Activated effector memory CD4-positive, alpha-beta T cell treated with anti-CD3 and anti-CD28 coated beads, Interleukin-2, amount 50 U/mL, for 16 hours (primary cell): ENCODE measurements at regions not wholly inside any gene's neighbourhood (a gene's known extent, or its start where the extent isn't known, plus 50 kb on each side); places are given as distances from the start of the nearest gene placed in this dataset.
"Not testable (repeated sequence)": the region's sequence is repeated elsewhere in the genome, so short reads cannot be mapped to it uniquely, and the experiment has no call there.

Experiments
- DNase-seq: peaks from one replicate; pipeline ENCODE4 v3.0.0-alpha.2; 2020

- no peak for DNase-seq
Measured at GRCh38 chr10:118953598-118954393, 75.7 kb upstream of the NANOS1 start.

- DNase-seq: no peak
Measured at GRCh38 chr10:118955531-118955930, 74.0 kb upstream of the NANOS1 start.

GRCh38 chr10:118955951-118956801, 73.3 kb upstream of the NANOS1 start:
- DNase-seq: no peak

- DNase-seq: no peak
Measured at GRCh38 chr10:118956802-118957442, 72.6 kb upstream of the NANOS1 start.

GRCh38 chr10:118957443-118957825, 72.1 kb upstream of the NANOS1 start:
- DNase-seq: no peak

GRCh38 chr10:118957966-118958365, 71.5 kb upstream of the NANOS1 start:
- no peak for DNase-seq

GRCh38 chr10:118958559-118958958, 71.0 kb upstream of the NANOS1 start:
- DNase-seq: no peak

GRCh38 chr10:118958984-118959925, 70.3 kb upstream of the NANOS1 start:
- no peak for DNase-seq

- no peak for DNase-seq
Measured at GRCh38 chr10:118960157-118961090, 69.1 kb upstream of the NANOS1 start.

- DNase-seq: no peak
Measured at GRCh38 chr10:118961436-118961835, 68.1 kb upstream of the NANOS1 start.

- not testable (repeated sequence) for DNase-seq
Measured at GRCh38 chr10:118962331-118962868, 67.1 kb upstream of the NANOS1 start.

- no peak for DNase-seq
Measured at GRCh38 chr10:118963341-118963740, 66.2 kb upstream of the NANOS1 start.

- DNase-seq: no peak
Measured at GRCh38 chr10:118963933-118964332, 65.6 kb upstream of the NANOS1 start.

GRCh38 chr10:118964476-118964875, 65.0 kb upstream of the NANOS1 start:
- not testable (repeated sequence) for DNase-seq

GRCh38 chr10:118965096-118965495, 64.4 kb upstream of the NANOS1 start:
- DNase-seq: no peak

GRCh38 chr10:118965645-118966044, 63.9 kb upstream of the NANOS1 start:
- no peak for DNase-seq

GRCh38 chr10:118966076-118966849, 63.3 kb upstream of the NANOS1 start:
- DNase-seq: no peak

GRCh38 chr10:118966850-118967125, 62.7 kb upstream of the NANOS1 start:
- no peak for DNase-seq

GRCh38 chr10:118967160-118967559, 62.4 kb upstream of the NANOS1 start:
- no peak for DNase-seq

- DNase-seq: no peak
Measured at GRCh38 chr10:118968060-118968459, 61.5 kb upstream of the NANOS1 start.
